GM12873 (cell line): ENCODE measurements at regions not wholly inside any gene's neighbourhood (a gene's known extent, or its start where the extent isn't known, plus 50 kb on each side); places are given as distances from the start of the nearest gene placed in this dataset.

Experiments
- TF ChIP-seq, protein P1 (sequence below): IDR thresholded peaks from 2 replicates; pipeline ENCODE4 v1.5.1; 2012; ENCODE audit warnings: low read depth, mild to moderate bottlenecking, moderate library complexity, low read length, control low read depth; ENCODE audit not compliant: insufficient read depth; ENCODE audit errors: missing control alignments

DNA sequence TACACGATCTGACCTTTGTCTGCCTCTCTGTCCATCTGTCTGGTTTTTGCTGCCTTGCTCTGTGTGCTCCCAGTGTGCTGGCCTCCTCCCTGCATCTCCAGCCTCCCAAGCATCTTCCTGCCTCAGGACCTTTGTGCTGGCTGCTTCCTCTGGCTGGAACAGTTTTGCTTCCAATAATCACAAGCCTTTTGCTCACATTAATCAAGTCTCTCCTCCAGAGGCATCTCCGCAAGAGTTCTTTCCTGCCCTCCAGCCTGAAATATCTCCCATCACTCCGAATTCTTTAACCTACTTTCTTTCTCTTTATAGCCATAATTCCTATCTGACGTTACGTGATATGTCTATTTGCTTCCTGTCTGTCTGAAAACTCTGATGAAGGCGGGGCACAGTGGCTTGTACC is 267.1 kb downstream of the ABCC12 start:
- TF ChIP-seq, protein P1, sequence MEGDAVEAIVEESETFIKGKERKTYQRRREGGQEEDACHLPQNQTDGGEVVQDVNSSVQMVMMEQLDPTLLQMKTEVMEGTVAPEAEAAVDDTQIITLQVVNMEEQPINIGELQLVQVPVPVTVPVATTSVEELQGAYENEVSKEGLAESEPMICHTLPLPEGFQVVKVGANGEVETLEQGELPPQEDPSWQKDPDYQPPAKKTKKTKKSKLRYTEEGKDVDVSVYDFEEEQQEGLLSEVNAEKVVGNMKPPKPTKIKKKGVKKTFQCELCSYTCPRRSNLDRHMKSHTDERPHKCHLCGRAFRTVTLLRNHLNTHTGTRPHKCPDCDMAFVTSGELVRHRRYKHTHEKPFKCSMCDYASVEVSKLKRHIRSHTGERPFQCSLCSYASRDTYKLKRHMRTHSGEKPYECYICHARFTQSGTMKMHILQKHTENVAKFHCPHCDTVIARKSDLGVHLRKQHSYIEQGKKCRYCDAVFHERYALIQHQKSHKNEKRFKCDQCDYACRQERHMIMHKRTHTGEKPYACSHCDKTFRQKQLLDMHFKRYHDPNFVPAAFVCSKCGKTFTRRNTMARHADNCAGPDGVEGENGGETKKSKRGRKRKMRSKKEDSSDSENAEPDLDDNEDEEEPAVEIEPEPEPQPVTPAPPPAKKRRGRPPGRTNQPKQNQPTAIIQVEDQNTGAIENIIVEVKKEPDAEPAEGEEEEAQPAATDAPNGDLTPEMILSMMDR: no peak

DNA sequence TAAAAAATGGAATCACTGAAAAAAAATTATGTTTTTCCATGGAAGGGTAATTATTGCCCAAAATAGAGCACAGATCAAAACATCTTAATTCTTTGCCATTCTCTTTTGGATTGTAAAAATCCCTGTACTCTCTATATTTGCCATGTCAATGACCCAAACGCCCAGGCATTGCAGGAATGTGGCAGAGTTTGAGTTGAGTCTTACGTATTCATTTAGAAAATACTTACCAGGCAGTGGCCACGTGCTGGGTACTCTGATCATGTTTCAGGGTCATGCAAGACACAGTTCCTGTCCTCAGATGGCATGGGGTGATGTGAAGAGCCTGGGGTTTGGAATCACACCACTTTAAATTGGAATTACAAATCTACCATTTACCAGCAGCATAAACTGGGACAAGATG is 267.7 kb downstream of the ABCC12 start:
- TF ChIP-seq, protein P1: no peak

DNA sequence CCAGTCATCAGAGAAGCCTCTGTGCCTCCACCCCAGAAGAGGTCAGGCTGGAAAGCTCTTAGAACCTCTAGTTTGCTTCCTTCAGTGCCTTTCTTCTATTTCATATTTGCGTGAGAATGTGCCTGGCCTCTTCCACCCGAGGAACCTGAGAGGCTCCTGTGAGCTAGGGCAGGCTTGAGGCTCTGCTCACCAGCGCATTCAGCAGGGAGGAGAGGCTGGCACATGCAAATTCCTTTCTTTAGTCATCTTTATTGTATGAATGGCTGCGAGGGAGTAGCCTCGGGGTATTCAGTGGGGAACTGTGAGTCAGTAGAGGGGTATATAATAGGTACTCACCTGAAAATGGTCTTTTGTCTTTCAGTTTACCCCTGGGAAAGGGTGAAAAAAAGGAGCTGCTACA is 268.3 kb downstream of the ABCC12 start:
- TF ChIP-seq, protein P1: no peak

DNA sequence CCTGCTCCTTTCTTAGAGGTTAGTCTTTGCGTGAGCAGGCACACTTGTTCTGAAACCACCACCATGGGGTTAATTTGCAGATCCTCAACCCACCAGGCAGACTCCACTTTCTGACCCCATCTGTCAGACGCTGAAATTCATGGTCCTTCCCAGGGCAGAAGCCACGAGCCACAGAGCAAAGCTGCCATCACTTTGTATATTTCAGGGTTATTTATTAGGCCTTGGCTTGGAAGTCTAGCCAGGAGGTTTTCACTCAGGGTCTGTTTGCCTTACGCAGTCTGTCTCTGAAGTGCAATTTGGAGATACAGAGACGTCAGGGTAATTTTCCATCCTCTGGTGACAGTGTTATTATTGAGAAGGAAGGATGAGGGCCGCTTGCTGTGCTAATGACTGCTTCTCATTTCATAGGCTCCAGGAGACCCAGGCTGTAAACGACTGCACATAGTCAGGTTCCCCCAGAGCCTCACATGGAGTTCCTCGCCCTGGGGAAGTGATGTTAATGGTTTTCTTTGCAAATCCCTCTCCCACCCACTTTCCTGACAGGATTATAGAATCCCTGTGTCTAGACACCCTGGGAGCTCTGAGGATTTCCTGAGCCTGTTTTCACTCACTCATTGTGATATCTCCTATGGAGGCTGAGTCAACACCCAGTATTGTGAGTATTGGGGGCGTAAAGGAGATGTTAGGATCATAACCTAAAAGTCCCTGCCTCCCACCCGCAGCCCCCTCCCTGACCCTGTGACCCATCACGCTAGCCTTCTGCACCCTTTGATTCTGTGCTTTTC is 269.0 kb downstream of the ABCC12 start:
- TF ChIP-seq, protein P1: no peak

DNA sequence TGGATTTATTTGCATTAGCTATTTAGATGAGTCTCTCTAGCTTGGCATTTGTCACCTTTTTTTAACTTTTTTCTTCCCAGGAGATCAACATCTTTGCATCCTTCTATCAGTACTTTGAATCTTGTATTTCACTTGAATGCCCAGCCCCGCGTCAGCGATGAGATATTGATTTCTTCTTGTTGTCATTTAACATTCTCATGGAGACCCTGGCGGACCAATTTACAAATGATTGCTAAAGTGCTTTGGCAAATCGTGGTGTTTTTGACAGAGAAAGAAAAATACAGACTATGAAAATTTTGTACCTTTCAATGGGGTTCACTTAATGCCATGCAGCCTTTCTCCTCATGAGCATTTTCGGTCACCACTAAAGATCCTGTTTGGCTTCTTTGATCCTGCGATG is 269.7 kb downstream of the ABCC12 start:
- TF ChIP-seq, protein P1: no peak

DNA sequence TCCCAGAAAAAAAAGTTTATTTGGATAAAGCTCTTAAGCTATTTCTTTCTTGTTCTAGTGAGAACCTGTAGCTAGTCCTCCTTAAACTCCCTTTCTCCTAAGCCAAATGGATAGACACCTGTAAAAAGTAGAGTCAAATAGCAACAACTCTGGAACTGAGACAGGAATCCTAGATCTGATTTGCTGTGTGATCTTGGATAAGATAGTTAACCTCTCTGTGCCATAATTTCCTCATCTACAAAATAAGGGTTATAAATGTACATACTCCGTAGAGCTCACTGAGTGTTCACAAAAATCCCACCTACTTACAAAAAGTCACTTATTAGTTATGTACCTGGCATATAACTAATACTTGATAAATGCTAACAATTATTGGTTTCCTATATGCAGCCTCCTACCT is 270.3 kb downstream of the ABCC12 start:
- TF ChIP-seq, protein P1: no peak

DNA sequence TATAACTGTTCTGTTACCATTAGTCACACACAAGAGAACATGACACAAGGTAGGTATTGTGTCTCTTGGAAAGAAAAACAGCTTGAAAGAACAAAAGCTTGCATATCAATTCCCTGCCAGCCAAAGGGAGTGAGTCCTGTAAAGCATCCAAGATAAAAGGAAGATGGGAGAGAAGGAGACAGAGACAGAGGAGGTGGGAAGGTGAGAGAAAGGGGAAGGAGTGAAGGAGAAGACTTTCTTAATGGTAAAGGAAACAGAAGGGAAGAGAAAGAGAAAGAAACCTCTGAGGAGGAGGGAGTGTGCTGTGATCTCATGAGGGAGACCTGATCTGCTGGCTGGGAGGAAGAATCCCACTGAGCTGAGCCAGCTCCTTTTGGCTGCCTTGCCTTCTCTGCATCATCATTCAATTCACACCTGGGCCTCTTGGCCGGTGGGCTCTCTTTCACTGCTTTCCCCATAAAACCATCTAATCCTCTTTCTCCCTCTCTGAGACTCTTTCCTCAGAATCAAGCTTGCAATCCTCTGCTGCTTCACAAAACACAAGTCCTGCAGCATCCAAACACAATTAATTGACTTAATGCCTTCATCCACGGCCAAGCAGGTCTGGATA is 271.6 kb downstream of the ABCC12 start:
- TF ChIP-seq, protein P1: no peak
